SKM-1 (cell line): ENCODE measurements at regions not wholly inside any gene's neighbourhood (a gene's known extent, or its start where the extent isn't known, plus 50 kb on each side); places are given as distances from the start of the nearest gene placed in this dataset.
"Not testable (repeated sequence)": the region's sequence is repeated elsewhere in the genome, so short reads cannot be mapped to it uniquely, and the experiment has no call there.

Experiments used
- DNase-seq: peaks from one replicate; lab custom pipeline; 2025; ENCODE audit not compliant: unreplicated experiment; lab: John Stamatoyannopoulos, UW

GRCh38 chr6:74070091-74070490, 374.1 kb downstream of the CD109 start:
- DNase-seq = no peak

- DNase-seq = no peak
Measured at GRCh38 chr6:74069089-74069581, 373.1 kb downstream of the CD109 start.

GRCh38 chr6:74066168-74066871, 370.3 kb downstream of the CD109 start:
- no peak for DNase-seq

GRCh38 chr6:74065705-74066104, 369.7 kb downstream of the CD109 start:
- DNase-seq = no peak

- DNase-seq = no peak
Measured at GRCh38 chr6:74063391-74063790, 367.4 kb downstream of the CD109 start.

GRCh38 chr6:74061201-74061600, 365.2 kb downstream of the CD109 start:
- no peak for DNase-seq

GRCh38 chr6:74060354-74060753, 364.4 kb downstream of the CD109 start:
- no peak for DNase-seq

GRCh38 chr6:74058606-74059005, 362.6 kb downstream of the CD109 start:
- no peak for DNase-seq

GRCh38 chr6:74057326-74057725, 361.3 kb downstream of the CD109 start:
- no peak for DNase-seq

- DNase-seq = no peak
Measured at GRCh38 chr6:74054190-74054589, 358.2 kb downstream of the CD109 start.

GRCh38 chr6:74050921-74051320, 354.9 kb downstream of the CD109 start:
- DNase-seq = no peak

GRCh38 chr6:74048387-74048786, 352.4 kb downstream of the CD109 start:
- no peak for DNase-seq

- DNase-seq = no peak
Measured at GRCh38 chr6:74044417-74045096, 348.6 kb downstream of the CD109 start.

- DNase-seq = no peak
Measured at GRCh38 chr6:74041420-74041819, 345.4 kb downstream of the CD109 start.

- DNase-seq = no peak
Measured at GRCh38 chr6:74018825-74019224, 322.8 kb downstream of the CD109 start.

GRCh38 chr6:74015427-74015826, 319.4 kb downstream of the CD109 start:
- DNase-seq = no peak

- no peak for DNase-seq
Measured at GRCh38 chr6:74000666-74001490, 304.9 kb downstream of the CD109 start.

- not testable (repeated sequence) for DNase-seq
Measured at GRCh38 chr6:73990609-73991238, 294.7 kb downstream of the CD109 start.

GRCh38 chr6:73989428-73989827, 293.4 kb downstream of the CD109 start:
- DNase-seq = no peak

GRCh38 chr6:73985891-73986290, 289.9 kb downstream of the CD109 start:
- DNase-seq = no peak

GRCh38 chr6:73984571-73985210, 288.7 kb downstream of the CD109 start:
- DNase-seq = no peak
